ENCODE measurements at regions not wholly inside any gene's neighbourhood (a gene's known extent, or its start where the extent isn't known, plus 50 kb on each side); places are given as distances from the start of the nearest gene placed in this dataset.

DNA sequence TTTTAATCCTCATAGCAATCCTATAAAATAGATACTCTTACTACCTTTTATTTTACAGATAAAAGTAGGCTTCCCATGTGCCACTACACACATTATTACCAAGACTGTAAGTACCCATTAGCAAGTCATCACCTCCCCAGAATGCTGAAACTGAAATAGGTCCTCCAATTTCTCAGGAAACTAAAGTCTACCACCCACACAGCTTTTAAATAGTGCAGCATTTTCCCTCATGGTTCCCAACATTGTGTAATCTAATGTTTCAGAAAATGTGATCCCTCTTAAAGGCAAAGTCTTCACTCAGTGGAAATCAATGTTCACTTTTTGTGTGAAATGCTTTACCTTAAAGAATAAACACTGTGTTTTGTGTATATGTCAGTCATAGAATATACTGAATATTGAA is 356.5 kb downstream of the GPATCH2 start:
- intact Hi-C loops (cut with micrococcal nuclease; ENCODE audit: unreplicated experiment), result no loop called here
- BruUV-seq (replicated peaks), result no TSS peak
- Histone ChIP-seq H3K9me2 (ENCODE audit: insufficient read depth, low read length) (no peaks in the 10 kb centered on the region), H3K36me3 (ENCODE audit: insufficient read depth, low read length) (no peaks in the 10 kb centered on the region), H3K27ac (ENCODE audit: low read depth, low read length, poor library complexity, severe bottlenecking) (no peak overlapping the region), H3K9me3 (ENCODE audit: low read length) (no peaks in the 10 kb centered on the region), H3K4me2 (ENCODE audit: low read length) (no peak overlapping the region), H3K4me3 (ENCODE audit: low read depth, low read length, poor library complexity, severe bottlenecking) (no peak overlapping the region), H3K79me2 (ENCODE audit: insufficient read depth, low read depth, low read length) (no peaks in the 10 kb centered on the region), H4K20me1 (ENCODE audit: insufficient read depth, low read length) (no peaks in the 10 kb centered on the region), H2AFZ (ENCODE audit: low read length) (no peak overlapping the region), H3K4me1 (ENCODE audit: insufficient read depth, low read length, poor library complexity, severe bottlenecking) (no peaks in the 10 kb centered on the region)
- ChIA-PET CTCF (ENCODE audit: unreplicated experiment) (no interaction called here), POLR2A (no interaction called here)
- TF ChIP-seq CTCF (conservative IDR thresholded peaks at IDR 0.05; ENCODE audit: low read length), result no peak
- TF ChIP-seq EZH2phosphoT487 (IDR thresholded peaks at IDR 0.05; ENCODE audit: borderline replicate concordance, low read depth, low read length), result no peak
- DNase-seq (ENCODE audit: low spot score), result no peak

DNA sequence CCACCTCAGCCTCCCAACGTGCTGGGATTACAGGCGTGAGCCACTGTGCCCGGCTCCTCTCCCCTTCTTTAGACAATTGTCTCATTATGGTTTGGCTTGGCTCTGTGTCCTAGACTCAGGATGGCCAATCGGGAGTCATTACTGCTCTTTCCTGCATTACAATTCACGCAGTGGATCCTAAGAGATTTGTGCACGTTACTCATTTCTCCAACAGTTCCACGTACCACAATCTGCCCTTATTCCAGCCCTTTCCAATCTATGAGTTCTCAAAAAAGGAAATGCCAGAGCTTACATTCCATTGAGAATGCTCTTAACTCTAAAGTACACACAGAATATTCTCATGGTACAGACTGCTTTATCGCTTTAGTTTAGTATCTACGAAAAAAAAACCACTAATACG is 357.0 kb downstream of the GPATCH2 start:
- no TSS peak for BruUV-seq (replicated peaks)
- H3K4me1 ChIP-seq (ENCODE audit: insufficient read depth, low read length, poor library complexity, severe bottlenecking), result no peaks in the 10 kb centered on the region
- no peak overlapping the region for H3K27ac ChIP-seq (ENCODE audit: low read depth, low read length, poor library complexity, severe bottlenecking)
- H3K4me3 ChIP-seq (ENCODE audit: low read depth, low read length, poor library complexity, severe bottlenecking), result no peak overlapping the region
- H3K9me2 ChIP-seq (ENCODE audit: insufficient read depth, low read length), result no peaks in the 10 kb centered on the region
- POLR2A ChIA-PET, result no interaction called here
- H2AFZ ChIP-seq (ENCODE audit: low read length), result no peak overlapping the region
- CTCF ChIA-PET (ENCODE audit: unreplicated experiment), result no interaction called here
- no peak for TF ChIP-seq CTCF (conservative IDR thresholded peaks at IDR 0.05; ENCODE audit: low read length)
- no peak for TF ChIP-seq EZH2phosphoT487 (IDR thresholded peaks at IDR 0.05; ENCODE audit: borderline replicate concordance, low read depth, low read length)
- intact Hi-C loops (cut with micrococcal nuclease; ENCODE audit: unreplicated experiment), result no loop called here
- H3K36me3 ChIP-seq (ENCODE audit: insufficient read depth, low read length), result no peaks in the 10 kb centered on the region
- H3K9me3 ChIP-seq (ENCODE audit: low read length), result no peaks in the 10 kb centered on the region
- no peaks in the 10 kb centered on the region for H4K20me1 ChIP-seq (ENCODE audit: insufficient read depth, low read length)
- no peaks in the 10 kb centered on the region for H3K79me2 ChIP-seq (ENCODE audit: insufficient read depth, low read depth, low read length)
- DNase-seq (ENCODE audit: low spot score), result no peak
- no peak overlapping the region for H3K4me2 ChIP-seq (ENCODE audit: low read length)

DNA sequence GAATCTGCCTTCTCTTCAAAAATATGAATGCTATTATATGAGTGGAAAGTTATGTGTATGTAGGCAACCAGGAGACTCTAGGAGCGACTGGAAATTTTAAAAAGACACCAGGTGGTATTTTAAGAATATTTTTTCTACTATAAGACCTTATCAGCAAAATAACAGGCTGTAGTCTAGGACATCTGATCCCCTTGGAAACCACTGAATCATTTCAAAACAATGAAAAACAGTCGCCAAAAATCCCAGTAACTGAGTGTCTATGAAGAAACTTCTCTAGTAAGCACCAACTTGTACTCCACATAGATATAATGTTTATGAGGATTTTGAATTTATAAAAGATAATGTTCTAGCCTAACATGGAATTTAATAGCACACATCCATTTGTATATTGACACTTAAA is 358.5 kb downstream of the GPATCH2 start:
- intact Hi-C loops (cut with micrococcal nuclease; ENCODE audit: unreplicated experiment), result no loop called here
- DNase-seq (ENCODE audit: low spot score), result no peak
- CTCF ChIA-PET (ENCODE audit: unreplicated experiment), result no interaction called here
- no peaks in the 10 kb centered on the region for H3K36me3 ChIP-seq (ENCODE audit: insufficient read depth, low read length)
- POLR2A ChIA-PET, result interaction anchor here (0.8 kb wide), 1 partner anchor 12 kb away, joined by 4 read pairs; no protein-coding TSS in a partner anchor
- H2AFZ ChIP-seq (ENCODE audit: low read length), result no peak overlapping the region
- H3K9me2 ChIP-seq (ENCODE audit: insufficient read depth, low read length), result no peaks in the 10 kb centered on the region
- no peak overlapping the region for H3K4me3 ChIP-seq (ENCODE audit: low read depth, low read length, poor library complexity, severe bottlenecking)
- no peaks in the 10 kb centered on the region for H3K9me3 ChIP-seq (ENCODE audit: low read length)
- no peak for TF ChIP-seq CTCF (conservative IDR thresholded peaks at IDR 0.05; ENCODE audit: low read length)
- TF ChIP-seq EZH2phosphoT487 (IDR thresholded peaks at IDR 0.05; ENCODE audit: borderline replicate concordance, low read depth, low read length), result no peak
- no peak overlapping the region for H3K27ac ChIP-seq (ENCODE audit: low read depth, low read length, poor library complexity, severe bottlenecking)
- H3K4me2 ChIP-seq (ENCODE audit: low read length), result no peak overlapping the region
- no peaks in the 10 kb centered on the region for H4K20me1 ChIP-seq (ENCODE audit: insufficient read depth, low read length)
- no TSS peak for BruUV-seq (replicated peaks)
- H3K4me1 ChIP-seq (ENCODE audit: insufficient read depth, low read length, poor library complexity, severe bottlenecking), result no peaks in the 10 kb centered on the region
- no peaks in the 10 kb centered on the region for H3K79me2 ChIP-seq (ENCODE audit: insufficient read depth, low read depth, low read length)

All from OCI-LY7 (cell line).